Body of pancreas (tissue), 4 donors: ENCODE measurements at regions not wholly inside any gene's neighbourhood (a gene's known extent, or its start where the extent isn't known, plus 50 kb on each side); places are given as distances from the start of the nearest gene placed in this dataset.

Experiments used
- POLR2A ChIP-seq, 3 donors: fragments of 450-650 bp; IDR thresholded peaks; one replicate each; pipeline ENCODE4 v1.6.1; 2016; ENCODE audit warnings: antibody characterized with exemption in 3 of 3, mild to moderate bottlenecking in 2 of 3
- TF ChIP-seq, protein P1 (sequence below), 7 experiments: fragments of 450-650 bp in 4 of 7; fragments of 200-600 bp in 3 of 7; sonication (generic) in 3 of 7; IDR thresholded peaks; one replicate each; pipeline ENCODE4 v1.5.1; 2016 to 2019; ENCODE audit warnings: antibody characterized with exemption in 7 of 7

DNA sequence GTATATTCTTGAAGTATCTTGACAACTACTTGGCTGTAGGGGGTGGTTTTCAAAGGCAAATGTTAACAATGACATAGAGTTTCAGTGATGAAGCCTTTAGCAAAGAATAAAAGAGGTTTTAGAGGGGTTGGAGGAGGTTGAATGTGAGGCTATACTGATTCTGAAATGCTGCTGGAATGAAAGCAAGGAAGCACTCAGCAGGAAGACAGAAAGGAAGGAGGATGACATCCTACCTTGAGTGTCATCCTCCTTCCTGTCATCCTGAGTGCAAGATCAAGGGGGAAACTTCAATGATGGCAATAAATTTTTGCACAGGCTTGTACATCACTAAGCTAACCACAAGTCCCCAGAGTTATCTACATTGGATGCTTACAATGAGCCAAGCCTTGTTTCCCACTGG, 120.5 kb downstream of the APIP start:
- TF ChIP-seq, protein P1, sequence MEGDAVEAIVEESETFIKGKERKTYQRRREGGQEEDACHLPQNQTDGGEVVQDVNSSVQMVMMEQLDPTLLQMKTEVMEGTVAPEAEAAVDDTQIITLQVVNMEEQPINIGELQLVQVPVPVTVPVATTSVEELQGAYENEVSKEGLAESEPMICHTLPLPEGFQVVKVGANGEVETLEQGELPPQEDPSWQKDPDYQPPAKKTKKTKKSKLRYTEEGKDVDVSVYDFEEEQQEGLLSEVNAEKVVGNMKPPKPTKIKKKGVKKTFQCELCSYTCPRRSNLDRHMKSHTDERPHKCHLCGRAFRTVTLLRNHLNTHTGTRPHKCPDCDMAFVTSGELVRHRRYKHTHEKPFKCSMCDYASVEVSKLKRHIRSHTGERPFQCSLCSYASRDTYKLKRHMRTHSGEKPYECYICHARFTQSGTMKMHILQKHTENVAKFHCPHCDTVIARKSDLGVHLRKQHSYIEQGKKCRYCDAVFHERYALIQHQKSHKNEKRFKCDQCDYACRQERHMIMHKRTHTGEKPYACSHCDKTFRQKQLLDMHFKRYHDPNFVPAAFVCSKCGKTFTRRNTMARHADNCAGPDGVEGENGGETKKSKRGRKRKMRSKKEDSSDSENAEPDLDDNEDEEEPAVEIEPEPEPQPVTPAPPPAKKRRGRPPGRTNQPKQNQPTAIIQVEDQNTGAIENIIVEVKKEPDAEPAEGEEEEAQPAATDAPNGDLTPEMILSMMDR (IDR thresholded peaks at IDR 0.05), result no peak
- no peak for TF ChIP-seq POLR2A (IDR thresholded peaks at IDR 0.05)
